KOPT-K1 (cell line): ENCODE measurements at regions not wholly inside any gene's neighbourhood (a gene's known extent, or its start where the extent isn't known, plus 50 kb on each side); places are given as distances from the start of the nearest gene placed in this dataset.

Experiments used
- H3K27ac ChIP-seq: fragments of 200-600 bp; sonication (generic); 2 replicates; pipeline ENCODE4 v1.5.1; 2016; ENCODE audit warnings: antibody characterized with exemption, mild to moderate bottlenecking, low read depth, low read length; ENCODE audit not compliant: poor library complexity, severe bottlenecking
- H3K36me3 ChIP-seq: fragments of 200-600 bp; sonication (generic); 2 replicates; pipeline ENCODE4 v1.5.1; 2017; ENCODE audit warnings: antibody characterized with exemption, mild to moderate bottlenecking, low read length, moderate library complexity; ENCODE audit not compliant: insufficient read depth
- H3K9me3 ChIP-seq: fragments of 200-600 bp; sonication (generic); 2 replicates; pipeline ENCODE4 v1.5.1; 2017; ENCODE audit warnings: antibody characterized with exemption, low read length, mild to moderate bottlenecking; ENCODE audit not compliant: insufficient read depth, poor library complexity, severe bottlenecking

- H3K27ac ChIP-seq: no peak overlapping the region
- no peaks in the 10 kb centered on the region for H3K9me3 ChIP-seq
- no peaks in the 10 kb centered on the region for H3K36me3 ChIP-seq
Observed at GRCh38 chr4:14708574-14708973, 293.7 kb upstream of the CPEB2 start.

- H3K36me3 ChIP-seq: no peaks in the 10 kb centered on the region
- no peaks in the 10 kb centered on the region for H3K9me3 ChIP-seq
- no peak overlapping the region for H3K27ac ChIP-seq
Observed at GRCh38 chr4:14711259-14711658, 291.0 kb upstream of the CPEB2 start.

- no peaks in the 10 kb centered on the region for H3K36me3 ChIP-seq
- no peaks in the 10 kb centered on the region for H3K9me3 ChIP-seq
- no peak overlapping the region for H3K27ac ChIP-seq
Observed at GRCh38 chr4:14716691-14717090, 285.6 kb upstream of the CPEB2 start.

- Histone ChIP-seq H3K27ac (no peak overlapping the region), H3K9me3 (no peaks in the 10 kb centered on the region)
Observed at GRCh38 chr4:14719053-14719452, 283.2 kb upstream of the CPEB2 start.

GRCh38 chr4:14726441-14726840, 275.8 kb upstream of the CPEB2 start:
- Histone ChIP-seq H3K36me3 (no peaks in the 10 kb centered on the region), H3K27ac (no peak overlapping the region)

More at GRCh38 chr4:14719053-14719452, 283.2 kb upstream of the CPEB2 start:
- H3K36me3 ChIP-seq: no peaks in the 10 kb centered on the region

GRCh38 chr4:14726877-14727361, 275.4 kb upstream of the CPEB2 start:
- no peaks in the 10 kb centered on the region for H3K36me3 ChIP-seq
- no peak overlapping the region for H3K27ac ChIP-seq
- H3K9me3 ChIP-seq: no peaks in the 10 kb centered on the region

More at GRCh38 chr4:14726441-14726840, 275.8 kb upstream of the CPEB2 start:
- H3K9me3 ChIP-seq: no peaks in the 10 kb centered on the region

- Histone ChIP-seq H3K27ac (no peak overlapping the region), H3K36me3 (no peaks in the 10 kb centered on the region), H3K9me3 (no peaks in the 10 kb centered on the region)
Observed at GRCh38 chr4:14729282-14730000, 272.8 kb upstream of the CPEB2 start.

GRCh38 chr4:14742054-14742453, 260.2 kb upstream of the CPEB2 start:
- no peaks in the 10 kb centered on the region for H3K36me3 ChIP-seq
- H3K27ac ChIP-seq: no peak overlapping the region
- no peaks in the 10 kb centered on the region for H3K9me3 ChIP-seq

- Histone ChIP-seq H3K9me3 (no peaks in the 10 kb centered on the region), H3K27ac (no peak overlapping the region), H3K36me3 (no peaks in the 10 kb centered on the region)
Observed at GRCh38 chr4:14743172-14743571, 259.1 kb upstream of the CPEB2 start.

- H3K9me3 ChIP-seq: no peaks in the 10 kb centered on the region
- no peak overlapping the region for H3K27ac ChIP-seq
Observed at GRCh38 chr4:14743601-14744000, 258.7 kb upstream of the CPEB2 start.

GRCh38 chr4:14744346-14744745, 257.9 kb upstream of the CPEB2 start:
- Histone ChIP-seq H3K36me3 (no peaks in the 10 kb centered on the region), H3K9me3 (no peaks in the 10 kb centered on the region), H3K27ac (no peak overlapping the region)

More at GRCh38 chr4:14743601-14744000, 258.7 kb upstream of the CPEB2 start:
- no peaks in the 10 kb centered on the region for H3K36me3 ChIP-seq

- Histone ChIP-seq H3K36me3 (no peaks in the 10 kb centered on the region), H3K27ac (no peak overlapping the region), H3K9me3 (peaks cover 18% of the 10 kb centered on the region)
Observed at GRCh38 chr4:14749910-14750309, 252.4 kb upstream of the CPEB2 start.

GRCh38 chr4:14752341-14753046, 249.8 kb upstream of the CPEB2 start:
- no peak overlapping the region for H3K27ac ChIP-seq
- peaks cover 18% of the 10 kb centered on the region for H3K9me3 ChIP-seq

GRCh38 chr4:14767142-14767541, 235.1 kb upstream of the CPEB2 start:
- Histone ChIP-seq H3K9me3 (no peaks in the 10 kb centered on the region), H3K36me3 (no peaks in the 10 kb centered on the region), H3K27ac (no peak overlapping the region)

More at GRCh38 chr4:14752341-14753046, 249.8 kb upstream of the CPEB2 start:
- no peaks in the 10 kb centered on the region for H3K36me3 ChIP-seq

GRCh38 chr4:14768449-14768848, 233.8 kb upstream of the CPEB2 start:
- Histone ChIP-seq H3K36me3 (no peaks in the 10 kb centered on the region), H3K9me3 (no peaks in the 10 kb centered on the region), H3K27ac (no peak overlapping the region)
